Omental fat pad (tissue), 3 donors: ENCODE measurements at regions not wholly inside any gene's neighbourhood (a gene's known extent, or its start where the extent isn't known, plus 50 kb on each side); places are given as distances from the start of the nearest gene placed in this dataset.
"Not testable (repeated sequence)": the region's sequence is repeated elsewhere in the genome, so short reads cannot be mapped to it uniquely, and the experiment has no call there.

Source experiments
- ATAC-seq: fragments of 150-250 bp; one replicate; pipeline ENCODE4 v1.9.1; 2016; ENCODE audit warnings: mild to moderate bottlenecking, moderate library complexity; ENCODE audit not compliant: low FRiP score
- DNase-seq: peaks from one replicate; pipeline ENCODE4 v3.0.0-alpha.2; 2019; ENCODE audit warnings: low spot score
- CTCF ChIP-seq, 3 donors: fragments of 450-650 bp; IDR thresholded peaks; one replicate each; pipeline ENCODE4 v1.5.1; 2016 to 2017; ENCODE audit warnings: antibody characterized with exemption in 3 of 3, mild to moderate bottlenecking in 3 of 3, moderate library complexity in 2 of 3

DNA sequence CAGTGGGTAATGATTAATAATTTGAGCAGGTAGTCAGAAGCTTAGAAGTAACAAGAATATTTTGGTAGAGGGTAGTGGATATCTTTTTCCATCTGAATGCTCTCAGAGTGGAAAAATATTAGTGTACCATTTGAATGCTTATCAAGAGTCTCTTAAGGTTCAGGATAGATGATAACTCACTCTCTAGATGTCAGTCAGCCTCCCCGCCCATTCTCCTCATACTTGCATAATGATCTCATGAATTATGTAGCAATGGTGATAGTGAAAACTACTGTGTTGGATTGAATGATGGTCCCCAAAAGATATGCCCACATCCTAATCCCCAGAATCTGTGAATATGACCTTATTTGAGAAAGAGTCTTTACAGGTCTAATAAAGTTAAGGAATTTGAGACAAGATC, 132.7 kb upstream of the KLF12 start:
- no peak for DNase-seq
- no peak for TF ChIP-seq CTCF (IDR thresholded peaks at IDR 0.05)
- no peak for ATAC-seq

DNA sequence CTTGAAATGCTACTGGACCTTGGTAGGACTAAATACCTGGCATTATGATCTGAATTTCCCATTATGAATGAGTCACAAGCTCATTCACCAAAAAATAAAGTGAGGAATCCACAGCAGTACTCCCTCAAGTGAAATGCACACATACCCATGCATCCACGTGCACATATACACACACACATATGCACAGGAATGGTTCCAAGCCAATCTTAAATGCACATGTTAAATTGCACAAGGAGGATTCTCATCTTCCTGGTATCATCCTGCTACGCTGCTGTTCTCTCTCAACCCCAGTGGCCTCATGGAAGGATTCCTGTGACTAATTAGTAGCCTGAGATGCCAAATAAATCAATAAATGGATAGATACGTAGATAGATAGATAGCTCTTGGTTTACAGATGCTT, 132.1 kb upstream of the KLF12 start:
- no peak for DNase-seq
- ATAC-seq: no peak
- TF ChIP-seq CTCF (IDR thresholded peaks at IDR 0.05): no peak

GRCh38 chr13:74264333-74264732, 130.1 kb upstream of the KLF12 start:
- ATAC-seq: no peak
- TF ChIP-seq CTCF (IDR thresholded peaks at IDR 0.05): no peak
- no peak for DNase-seq

GRCh38 chr13:74260420-74260819, 126.2 kb upstream of the KLF12 start:
- not testable (repeated sequence) for DNase-seq, ATAC-seq

DNA sequence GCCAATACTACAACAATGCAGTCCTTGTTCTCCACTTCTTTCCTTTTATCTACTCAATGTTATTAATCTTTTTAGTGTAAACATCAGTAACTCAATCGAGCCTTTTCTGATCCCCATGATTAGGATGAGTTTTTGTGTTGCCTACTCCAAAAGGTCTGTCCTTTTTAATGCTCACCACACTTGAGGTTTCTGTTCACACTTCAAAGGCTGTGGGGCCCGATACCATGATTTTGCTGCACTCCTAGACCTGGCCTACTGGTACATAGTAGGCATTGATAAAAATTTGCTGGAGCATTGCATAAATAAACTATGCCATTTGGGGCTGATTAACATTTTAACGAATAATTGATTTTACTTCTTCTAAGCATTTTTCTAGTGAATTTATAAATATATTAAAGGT, 125.4 kb upstream of the KLF12 start:
- ATAC-seq (no peak), DNase-seq (no peak)
- no peak for TF ChIP-seq CTCF (IDR thresholded peaks at IDR 0.05)

DNA sequence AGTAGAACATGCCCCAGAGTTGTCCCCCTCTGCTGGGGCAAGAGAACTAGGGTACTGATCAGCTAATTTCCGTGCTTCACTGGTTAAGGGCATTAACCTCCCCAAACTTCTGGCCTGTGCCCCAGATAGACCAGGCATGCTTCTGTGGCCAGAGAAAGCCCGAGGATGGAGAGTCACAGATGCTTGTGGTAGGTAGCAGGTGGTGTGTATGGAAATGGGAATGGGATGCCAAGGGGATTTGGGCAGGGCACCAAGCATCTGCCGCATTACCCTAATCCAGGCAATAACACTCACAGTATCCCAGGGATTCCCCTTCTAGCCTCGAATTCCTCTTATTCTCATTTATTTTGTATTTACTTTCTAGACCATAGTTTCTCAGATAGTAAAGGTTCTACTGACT, 124.8 kb upstream of the KLF12 start:
- no peak for DNase-seq
- TF ChIP-seq CTCF (IDR thresholded peaks at IDR 0.05): no peak
- ATAC-seq: no peak

GRCh38 chr13:74256969-74257368, 122.8 kb upstream of the KLF12 start:
- DNase-seq (no peak), ATAC-seq (no peak)
- TF ChIP-seq CTCF (IDR thresholded peaks at IDR 0.05): no peak

- no peak for TF ChIP-seq CTCF (IDR thresholded peaks at IDR 0.05)
- DNase-seq (no peak), ATAC-seq (no peak)
Measured at GRCh38 chr13:74253161-74253560, 119.0 kb upstream of the KLF12 start.
